Smooth muscle cell (in vitro differentiated cells): ENCODE measurements at regions not wholly inside any gene's neighbourhood (a gene's known extent, or its start where the extent isn't known, plus 50 kb on each side); places are given as distances from the start of the nearest gene placed in this dataset.

Source experiments
- DNase-seq: peaks from one replicate; lab custom pipeline; 2025; ENCODE audit not compliant: unreplicated experiment; lab: John Stamatoyannopoulos, UW
- H2AFZ ChIP-seq: fragments of 200-600 bp; sonication (generic); 2 replicates; pipeline ENCODE4 v1.6.0; 2016; ENCODE audit warnings: antibody characterized with exemption, low read depth, mild to moderate bottlenecking
- H3F3A ChIP-seq: fragments of 200-600 bp; sonication (generic); 2 replicates; pipeline ENCODE4 v1.6.0; 2017; ENCODE audit warnings: antibody characterized with exemption, low read depth
- H3K27ac ChIP-seq: fragments of 200-600 bp; sonication (generic); 2 replicates; pipeline ENCODE4 v1.5.1; 2016; ENCODE audit warnings: low read depth, mild to moderate bottlenecking
- H3K27me3 ChIP-seq: fragments of 200-600 bp; sonication (generic); 2 replicates; pipeline ENCODE4 v1.6.1; 2016; ENCODE audit warnings: low read depth, mild to moderate bottlenecking
- H3K36me3 ChIP-seq: fragments of 200-600 bp; sonication (generic); 2 replicates; pipeline ENCODE4 v1.5.1; 2016; ENCODE audit warnings: low read depth
- H3K4me1 ChIP-seq: fragments of 200-600 bp; sonication (generic); 2 replicates; pipeline ENCODE4 v1.5.1; 2016; ENCODE audit warnings: low read depth
- H3K4me2 ChIP-seq: fragments of 200-600 bp; sonication (generic); 2 replicates; pipeline ENCODE4 v1.6.0; 2016; ENCODE audit warnings: mild to moderate bottlenecking
- H3K4me3 ChIP-seq: fragments of 200-600 bp; sonication (generic); 2 replicates; pipeline ENCODE4 v1.5.1; 2016; ENCODE audit warnings: mild to moderate bottlenecking
- H3K79me2 ChIP-seq: fragments of 200-600 bp; sonication (generic); 2 replicates; pipeline ENCODE4 v1.6.0; 2016; ENCODE audit warnings: low read depth, mild to moderate bottlenecking
- H3K9ac ChIP-seq: fragments of 200-600 bp; sonication (generic); 2 replicates; pipeline ENCODE4 v1.6.0; 2016; ENCODE audit warnings: low read depth
- H3K9me3 ChIP-seq: fragments of 200-600 bp; sonication (generic); replicated peaks from 2 replicates; pipeline ENCODE4 v1.5.1; 2016; ENCODE audit warnings: low read depth
- H4K20me1 ChIP-seq: fragments of 200-600 bp; sonication (generic); 2 replicates; pipeline ENCODE4 v1.6.0; 2016; ENCODE audit warnings: low read depth
- CTCF ChIP-seq: fragments of 200-600 bp; sonication (generic); IDR thresholded peaks from 2 replicates; pipeline ENCODE4 v1.5.1; 2017; ENCODE audit warnings: borderline replicate concordance, mild to moderate bottlenecking, antibody characterized with exemption; ENCODE audit not compliant: insufficient read depth, poor library complexity, severe bottlenecking
- WGBS: methylation state at CpG from one replicate; pipeline ENCODE4 v1.1.7; 2016; ENCODE audit warnings: low lambda C conversion rate; 5-methylcytosine and 5-hydroxymethylcytosine counted together

GRCh38 chr2:147441182-147441581 lies 403.6 kb upstream of the ACVR2A start:
- no peak overlapping the region for H3K4me3 ChIP-seq
- 79% methylated on average over 3 of the region's 3 CpGs for WGBS
- no peaks in the 10 kb centered on the region for H3K79me2 ChIP-seq
- H3K27me3 ChIP-seq = no peaks in the 10 kb centered on the region
- no peaks in the 10 kb centered on the region for H3F3A ChIP-seq
- DNase-seq = no peak
- H3K36me3 ChIP-seq = no peaks in the 10 kb centered on the region
- no peaks in the 10 kb centered on the region for H3K9me3 ChIP-seq
- peaks cover 16% of the 10 kb centered on the region for H3K4me1 ChIP-seq
- no peak overlapping the region for H2AFZ ChIP-seq
- no peaks in the 10 kb centered on the region for H4K20me1 ChIP-seq
- no peak for TF ChIP-seq CTCF
- no peak overlapping the region for H3K27ac ChIP-seq
- no peak overlapping the region for H3K4me2 ChIP-seq
- H3K9ac ChIP-seq = no peak overlapping the region

GRCh38 chr2:147440734-147441133 lies 404.1 kb upstream of the ACVR2A start:
- Histone ChIP-seq H3K27ac (no peak overlapping the region), H3K4me2 (no peak overlapping the region), H3K27me3 (no peaks in the 10 kb centered on the region), H3K79me2 (no peaks in the 10 kb centered on the region), H3K9me3 (no peaks in the 10 kb centered on the region), H2AFZ (no peak overlapping the region), H3K4me3 (no peak overlapping the region), H3K9ac (no peak overlapping the region), H4K20me1 (no peaks in the 10 kb centered on the region), H3F3A (no peaks in the 10 kb centered on the region), H3K36me3 (no peaks in the 10 kb centered on the region), H3K4me1 (peaks cover 16% of the 10 kb centered on the region)
- no peak for DNase-seq
- WGBS = 88% methylated on average over 1 of the region's 1 CpG
- TF ChIP-seq CTCF = no peak

- Histone ChIP-seq H3K9ac (no peak overlapping the region), H3K9me3 (no peaks in the 10 kb centered on the region), H2AFZ (no peak overlapping the region), H3K4me2 (no peak overlapping the region), H3K4me1 (peaks cover 16% of the 10 kb centered on the region), H3K4me3 (no peak overlapping the region), H3F3A (no peaks in the 10 kb centered on the region), H4K20me1 (no peaks in the 10 kb centered on the region), H3K36me3 (no peaks in the 10 kb centered on the region), H3K27ac (no peak overlapping the region), H3K79me2 (no peaks in the 10 kb centered on the region), H3K27me3 (no peaks in the 10 kb centered on the region)
- no peak for DNase-seq
- no peak for TF ChIP-seq CTCF
Observed at GRCh38 chr2:147439986-147440385, 404.8 kb upstream of the ACVR2A start.

- DNase-seq = no peak
- H3K79me2 ChIP-seq = no peaks in the 10 kb centered on the region
- H3K27ac ChIP-seq = no peak overlapping the region
- H3K4me3 ChIP-seq = no peak overlapping the region
- H3F3A ChIP-seq = no peaks in the 10 kb centered on the region
- H2AFZ ChIP-seq = no peak overlapping the region
- TF ChIP-seq CTCF = no peak
- WGBS = 92% methylated on average over 8 of the region's 8 CpGs
- no peaks in the 10 kb centered on the region for H3K27me3 ChIP-seq
- no peaks in the 10 kb centered on the region for H3K9me3 ChIP-seq
- H3K36me3 ChIP-seq = no peaks in the 10 kb centered on the region
- H3K4me2 ChIP-seq = no peak overlapping the region
- H3K9ac ChIP-seq = no peak overlapping the region
- H4K20me1 ChIP-seq = no peaks in the 10 kb centered on the region
- H3K4me1 ChIP-seq = peaks cover 16% of the 10 kb centered on the region
Observed at GRCh38 chr2:147438882-147439281, 405.9 kb upstream of the ACVR2A start.
